ENCODE measurements at regions not wholly inside any gene's neighbourhood (a gene's known extent, or its start where the extent isn't known, plus 50 kb on each side); places are given as distances from the start of the nearest gene placed in this dataset.

DNA sequence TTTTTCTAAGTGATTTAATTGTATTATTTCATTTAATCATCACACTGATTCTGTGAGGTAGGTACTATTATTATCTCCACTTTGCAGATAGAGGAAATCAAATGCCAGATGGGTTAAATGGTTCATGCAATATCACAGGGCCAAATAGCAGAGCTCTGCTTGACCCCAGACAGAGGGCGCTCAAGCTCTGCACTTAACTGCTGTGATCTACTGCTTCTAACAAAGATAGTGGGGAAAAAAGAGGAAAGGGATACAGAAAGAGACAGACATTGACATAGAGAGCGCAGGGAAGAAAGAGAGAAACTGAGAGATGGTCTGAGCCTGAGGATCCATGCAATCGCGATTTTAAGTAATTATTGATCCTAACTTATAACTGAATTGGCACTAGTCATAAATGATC, 279.1 kb upstream of the THRB start (continued):
- TF ChIP-seq ZNF560 (tag by site-specific recombination; IDR thresholded peaks at IDR 0.05; ENCODE audit: borderline replicate concordance) (no peak), ZNF366 (tag by site-specific recombination; conservative IDR thresholded peaks at IDR 0.05) (peak; percentile 84), ZNF654 (tag by site-specific recombination; IDR thresholded peaks at IDR 0.05; ENCODE audit: low read depth) (peak; percentile 93), ZNF404 (tag by site-specific recombination; IDR thresholded peaks at IDR 0.05) (no peak), ZNF433 (tag by site-specific recombination; IDR thresholded peaks at IDR 0.05; ENCODE audit: low read depth) (no peak), ZNF175 (tag by site-specific recombination; IDR thresholded peaks at IDR 0.05) (no peak), SETDB1 (IDR thresholded peaks at IDR 0.05; ENCODE audit: insufficient read length, low read length) (no peak), ZNF776 (tag by site-specific recombination; IDR thresholded peaks at IDR 0.05; ENCODE audit: borderline replicate concordance) (no peak), OSR2 (tag by site-specific recombination; IDR thresholded peaks at IDR 0.05) (no peak), ZBTB1 (tag by site-specific recombination; IDR thresholded peaks at IDR 0.05) (no peak), ZBTB8A (tag by site-specific recombination; IDR thresholded peaks at IDR 0.05) (peak; percentile 6; the same call in 1 of the 2 replicates), ZNF843 (tag by site-specific recombination; IDR thresholded peaks at IDR 0.05) (no peak), ZNF311 (tag by site-specific recombination; IDR thresholded peaks at IDR 0.05; ENCODE audit: borderline replicate concordance) (no peak), ZNF223 (tag by site-specific recombination; IDR thresholded peaks at IDR 0.05) (no peak)
- TF ChIP-seq, protein P1, sequence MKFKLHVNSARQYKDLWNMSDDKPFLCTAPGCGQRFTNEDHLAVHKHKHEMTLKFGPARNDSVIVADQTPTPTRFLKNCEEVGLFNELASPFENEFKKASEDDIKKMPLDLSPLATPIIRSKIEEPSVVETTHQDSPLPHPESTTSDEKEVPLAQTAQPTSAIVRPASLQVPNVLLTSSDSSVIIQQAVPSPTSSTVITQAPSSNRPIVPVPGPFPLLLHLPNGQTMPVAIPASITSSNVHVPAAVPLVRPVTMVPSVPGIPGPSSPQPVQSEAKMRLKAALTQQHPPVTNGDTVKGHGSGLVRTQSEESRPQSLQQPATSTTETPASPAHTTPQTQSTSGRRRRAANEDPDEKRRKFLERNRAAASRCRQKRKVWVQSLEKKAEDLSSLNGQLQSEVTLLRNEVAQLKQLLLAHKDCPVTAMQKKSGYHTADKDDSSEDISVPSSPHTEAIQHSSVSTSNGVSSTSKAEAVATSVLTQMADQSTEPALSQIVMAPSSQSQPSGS (tag by site-specific recombination; IDR thresholded peaks at IDR 0.05; ENCODE audit: low read depth): no peak
- TF ChIP-seq, protein P2, sequence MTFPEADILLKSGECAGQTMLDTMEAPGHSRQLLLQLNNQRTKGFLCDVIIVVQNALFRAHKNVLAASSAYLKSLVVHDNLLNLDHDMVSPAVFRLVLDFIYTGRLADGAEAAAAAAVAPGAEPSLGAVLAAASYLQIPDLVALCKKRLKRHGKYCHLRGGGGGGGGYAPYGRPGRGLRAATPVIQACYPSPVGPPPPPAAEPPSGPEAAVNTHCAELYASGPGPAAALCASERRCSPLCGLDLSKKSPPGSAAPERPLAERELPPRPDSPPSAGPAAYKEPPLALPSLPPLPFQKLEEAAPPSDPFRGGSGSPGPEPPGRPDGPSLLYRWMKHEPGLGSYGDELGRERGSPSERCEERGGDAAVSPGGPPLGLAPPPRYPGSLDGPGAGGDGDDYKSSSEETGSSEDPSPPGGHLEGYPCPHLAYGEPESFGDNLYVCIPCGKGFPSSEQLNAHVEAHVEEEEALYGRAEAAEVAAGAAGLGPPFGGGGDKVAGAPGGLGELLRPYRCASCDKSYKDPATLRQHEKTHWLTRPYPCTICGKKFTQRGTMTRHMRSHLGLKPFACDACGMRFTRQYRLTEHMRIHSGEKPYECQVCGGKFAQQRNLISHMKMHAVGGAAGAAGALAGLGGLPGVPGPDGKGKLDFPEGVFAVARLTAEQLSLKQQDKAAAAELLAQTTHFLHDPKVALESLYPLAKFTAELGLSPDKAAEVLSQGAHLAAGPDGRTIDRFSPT (tag by site-specific recombination; IDR thresholded peaks at IDR 0.05): no peak
- TF ChIP-seq, protein P3, sequence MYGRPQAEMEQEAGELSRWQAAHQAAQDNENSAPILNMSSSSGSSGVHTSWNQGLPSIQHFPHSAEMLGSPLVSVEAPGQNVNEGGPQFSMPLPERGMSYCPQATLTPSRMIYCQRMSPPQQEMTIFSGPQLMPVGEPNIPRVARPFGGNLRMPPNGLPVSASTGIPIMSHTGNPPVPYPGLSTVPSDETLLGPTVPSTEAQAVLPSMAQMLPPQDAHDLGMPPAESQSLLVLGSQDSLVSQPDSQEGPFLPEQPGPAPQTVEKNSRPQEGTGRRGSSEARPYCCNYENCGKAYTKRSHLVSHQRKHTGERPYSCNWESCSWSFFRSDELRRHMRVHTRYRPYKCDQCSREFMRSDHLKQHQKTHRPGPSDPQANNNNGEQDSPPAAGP (tag by site-specific recombination; IDR thresholded peaks at IDR 0.05): no peak

DNA sequence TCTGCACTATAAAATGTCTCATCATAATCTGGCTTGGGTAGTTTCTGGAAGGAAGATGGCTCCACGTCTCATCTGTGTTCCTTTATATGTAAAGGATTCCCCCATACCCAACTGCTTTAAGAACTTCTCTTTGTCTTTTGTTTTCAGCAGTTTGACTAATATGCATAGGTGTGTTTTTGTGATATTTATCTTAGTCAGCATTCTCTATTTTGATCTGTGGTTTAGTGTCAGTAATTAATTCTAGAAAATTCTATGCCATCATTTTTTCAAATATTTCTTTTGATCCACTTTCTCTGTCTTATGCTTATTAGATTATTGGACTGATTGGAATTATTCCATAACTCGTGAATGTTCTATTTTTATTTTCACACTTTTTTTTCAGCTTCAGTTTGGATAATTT, 286.3 kb upstream of the THRB start:
- ChIA-PET POLR2A (no interaction called here), CTCF (no interaction called here)
- Histone ChIP-seq H3K9me3 (ENCODE audit: control insufficient read depth, insufficient read depth, low read depth, low read length) (no peaks in the 10 kb centered on the region), H3K4me3 (ENCODE audit: low read depth, low read length) (no peak overlapping the region), H3K36me3 (ENCODE audit: control insufficient read depth in 2 of 2, insufficient read depth in 1 of 2, low read length in 2 of 2) (no peaks in the 10 kb centered on the region), H3K27ac (ENCODE audit: extremely low read depth, low read depth, low read length) (no peak overlapping the region), H3K4me1 (ENCODE audit: control insufficient read depth, insufficient read depth, low read length) (no peaks in the 10 kb centered on the region)
- TF ChIP-seq ZNF174 (tag by site-specific recombination; IDR thresholded peaks at IDR 0.05) (no peak), ZNF292 (tag by site-specific recombination; IDR thresholded peaks at IDR 0.05; ENCODE audit: borderline replicate concordance, low read depth) (no peak), ZNF707 (tag by site-specific recombination; IDR thresholded peaks at IDR 0.05) (no peak), ZNF133 (tag by site-specific recombination; IDR thresholded peaks at IDR 0.05) (no peak), ZNF324 (tag by site-specific recombination; IDR thresholded peaks at IDR 0.05) (no peak), ZNF138 (tag by site-specific recombination; IDR thresholded peaks at IDR 0.05; ENCODE audit: borderline replicate concordance) (no peak), ZNF549 (tag by site-specific recombination; IDR thresholded peaks at IDR 0.05) (no peak), MEIS1 (CRISPR knock-in tag; IDR thresholded peaks at IDR 0.05; ENCODE audit: borderline replicate concordance) (no peak)

Measured in HEK293 (cell line).